Amygdala (tissue), 56 donors: ENCODE measurements at regions not wholly inside any gene's neighbourhood (a gene's known extent, or its start where the extent isn't known, plus 50 kb on each side); places are given as distances from the start of the nearest gene placed in this dataset.

ENCODE experiments used
- DNase-seq, 56 donors: peaks; one replicate each; lab custom pipeline; 2025; lab: John Stamatoyannopoulos, UW

DNA sequence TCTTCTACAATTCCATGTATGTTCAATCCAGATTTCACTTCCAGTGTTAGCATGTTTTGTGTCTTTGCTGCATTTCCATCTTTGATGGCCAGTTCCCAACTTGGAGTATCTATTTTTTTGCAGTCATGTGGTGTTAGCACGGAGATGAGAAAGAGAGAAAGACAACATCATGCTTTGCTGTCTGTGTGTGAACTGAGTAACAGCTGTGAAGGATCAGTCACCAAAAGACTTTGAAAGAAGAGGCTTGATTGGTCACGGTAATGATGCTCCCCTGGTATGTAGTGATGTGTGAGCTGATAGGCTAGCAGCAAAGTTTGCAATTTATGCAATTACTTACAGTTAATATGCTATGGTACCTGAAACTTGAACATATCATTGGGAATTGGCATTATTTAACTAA lies 731.3 kb upstream of the NRSN1 start:
- DNase-seq: no peak

DNA sequence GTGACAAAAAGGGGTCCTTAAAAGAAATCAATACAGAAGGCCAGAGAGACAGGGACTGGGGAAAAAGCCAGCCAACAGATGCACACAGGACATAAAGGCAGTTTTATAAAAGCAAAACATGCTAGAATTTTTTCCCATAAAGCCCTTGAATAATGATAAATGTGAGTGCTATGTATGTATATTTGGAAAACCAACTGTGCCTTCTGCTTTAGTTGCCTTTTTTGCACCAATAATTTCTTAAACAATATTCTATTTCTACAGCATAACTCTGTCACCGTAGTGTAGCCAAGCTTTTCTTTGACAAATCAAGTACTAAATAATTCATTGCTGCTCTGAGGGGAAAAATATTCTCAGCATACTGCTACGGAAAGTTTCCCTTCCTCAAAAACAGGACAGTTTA lies 730.6 kb upstream of the NRSN1 start:
- DNase-seq: no peak

DNA sequence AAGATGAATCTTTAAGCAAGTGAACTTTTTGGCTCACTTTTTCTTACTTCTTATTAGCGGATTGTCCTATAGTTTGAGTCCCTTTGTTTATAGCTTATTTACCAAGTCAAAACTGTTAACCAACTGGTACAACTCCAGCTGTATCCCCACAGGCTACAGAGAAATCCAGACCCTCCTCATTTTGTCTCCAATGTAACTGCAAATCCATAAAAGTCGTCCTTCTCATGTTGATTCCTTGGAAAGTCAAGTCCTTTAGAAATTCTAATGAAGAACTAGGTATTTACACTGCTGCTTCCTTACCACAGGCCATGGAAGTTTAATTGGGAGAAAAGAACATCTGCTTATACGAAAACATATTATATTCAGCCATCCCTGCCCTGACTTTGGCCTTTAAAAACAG lies 729.1 kb upstream of the NRSN1 start:
- DNase-seq: no peak

DNA sequence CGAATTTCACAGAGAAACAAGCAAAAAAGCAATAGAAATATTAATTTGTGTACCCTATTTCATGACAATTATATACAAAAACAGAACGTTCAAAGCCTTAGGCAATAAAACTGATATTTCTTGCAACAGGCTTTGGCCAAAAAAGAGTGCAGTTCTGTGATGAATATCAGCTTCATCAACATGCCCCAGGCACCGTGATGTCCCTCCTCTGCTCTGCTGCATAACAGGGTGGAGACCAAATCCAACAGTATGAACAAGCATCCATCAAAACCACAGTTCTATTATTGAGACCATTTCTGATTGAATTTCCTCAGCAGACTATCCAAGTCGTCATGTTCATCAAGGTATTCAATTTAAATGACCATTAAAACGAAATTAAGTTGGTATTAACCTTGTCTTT lies 722.6 kb upstream of the NRSN1 start:
- no peak for DNase-seq

DNA sequence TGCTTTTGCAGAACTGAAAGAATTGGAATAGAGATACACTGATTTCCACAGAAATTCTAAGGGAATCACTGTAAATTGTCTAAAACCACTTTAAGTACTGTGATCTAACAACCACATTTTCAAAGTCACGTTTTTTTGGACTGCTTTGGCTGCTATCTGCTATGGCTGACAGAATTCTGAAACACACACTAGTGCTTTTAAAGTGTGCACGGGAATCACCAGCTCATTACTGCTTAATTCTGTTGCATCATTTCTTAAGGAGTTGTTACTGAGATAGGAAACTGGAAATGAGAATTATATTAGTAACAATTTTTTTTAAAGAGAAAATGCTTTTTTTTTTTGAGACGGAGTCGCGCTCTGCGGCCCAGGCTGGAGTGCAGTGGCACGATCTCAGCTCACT lies 716.5 kb upstream of the NRSN1 start:
- no peak for DNase-seq

DNA sequence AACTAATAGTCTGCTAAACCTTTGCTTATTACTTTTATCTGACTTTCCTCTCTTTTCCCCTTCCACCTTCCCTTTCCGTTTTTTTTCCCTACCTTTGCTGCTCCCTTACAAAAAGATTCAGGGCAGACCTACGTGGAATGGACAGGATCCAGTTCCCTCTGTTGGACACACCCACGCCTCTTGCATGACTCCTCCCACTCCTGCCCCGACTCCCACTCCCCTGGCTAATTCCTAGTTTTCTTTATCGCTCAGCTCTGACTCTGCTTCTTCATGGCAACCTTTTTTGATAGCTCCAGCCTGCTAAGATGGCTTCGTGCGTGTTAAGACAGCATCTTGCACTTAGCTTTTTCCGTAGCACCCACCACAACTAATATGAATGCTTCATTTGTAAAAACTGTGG lies 715.6 kb upstream of the NRSN1 start:
- DNase-seq: no peak

DNA sequence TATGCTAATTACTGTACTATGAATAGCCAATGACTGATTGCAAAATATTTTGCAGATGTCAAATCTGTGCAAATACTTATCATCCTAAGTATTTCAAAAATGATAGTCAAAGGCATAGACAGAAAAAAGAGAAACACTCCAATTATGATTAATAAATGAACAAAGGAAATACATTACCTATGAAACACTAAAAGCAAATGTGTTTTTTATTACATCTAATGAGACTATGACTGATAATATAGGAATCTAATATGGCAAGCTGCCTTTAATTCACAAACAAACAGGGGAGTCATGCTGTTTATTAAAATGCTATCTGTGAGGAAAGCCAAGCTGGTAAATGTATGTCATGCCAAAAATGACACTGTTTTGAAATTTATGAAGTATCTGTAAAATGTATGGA lies 713.2 kb upstream of the NRSN1 start:
- DNase-seq: no peak

DNA sequence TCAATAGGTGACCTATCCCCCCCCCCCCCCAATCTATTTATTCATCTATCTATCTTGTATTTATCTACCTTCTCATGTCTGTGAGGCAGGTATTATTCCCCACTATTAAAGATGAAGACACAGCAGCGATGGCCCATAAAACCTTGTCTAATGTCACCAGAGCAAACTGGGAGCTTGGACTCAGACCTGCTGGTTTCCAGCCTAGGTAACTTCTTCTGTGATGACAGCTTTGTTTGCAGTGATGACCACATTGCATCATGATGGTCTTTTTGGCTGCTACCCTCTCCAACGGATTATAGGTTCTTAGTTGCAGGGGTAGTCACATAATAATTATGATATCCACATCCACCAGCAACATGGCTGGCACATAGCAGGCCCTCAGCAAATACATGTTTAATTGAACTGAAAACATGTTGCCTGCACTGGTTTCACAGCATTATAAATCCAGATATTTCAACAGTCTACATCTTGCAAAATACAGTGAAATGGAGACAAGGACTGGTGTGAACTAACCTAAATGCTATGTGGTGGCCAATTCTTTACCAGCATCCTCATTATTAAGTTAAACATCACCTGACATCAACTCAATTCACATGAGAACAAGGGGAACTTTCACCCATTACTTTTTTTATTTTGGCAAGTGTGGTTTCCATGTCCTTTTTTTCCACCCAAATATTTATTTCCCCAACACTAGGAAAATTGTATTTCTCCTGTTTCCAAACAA lies 712.5 kb upstream of the NRSN1 start:
- DNase-seq: no peak

DNA sequence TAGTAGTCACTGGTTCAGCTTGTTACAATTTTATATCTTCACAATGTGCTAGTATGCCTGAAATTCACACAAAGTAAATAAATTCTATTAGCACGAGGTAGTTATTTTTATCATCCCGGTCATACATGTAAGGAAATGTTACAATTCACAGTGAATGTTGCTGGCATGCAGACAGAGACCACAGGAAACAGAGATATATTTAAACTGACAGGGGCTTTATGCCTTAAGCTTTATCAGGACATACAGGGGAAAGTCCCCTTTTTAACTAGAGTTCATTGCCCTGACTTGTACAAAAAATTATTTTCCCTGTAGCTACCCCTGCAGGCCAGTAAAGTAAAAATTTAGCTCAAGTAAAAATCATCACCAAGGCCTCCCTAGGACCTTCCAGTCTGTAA lies 712.0 kb upstream of the NRSN1 start:
- DNase-seq: no peak

DNA sequence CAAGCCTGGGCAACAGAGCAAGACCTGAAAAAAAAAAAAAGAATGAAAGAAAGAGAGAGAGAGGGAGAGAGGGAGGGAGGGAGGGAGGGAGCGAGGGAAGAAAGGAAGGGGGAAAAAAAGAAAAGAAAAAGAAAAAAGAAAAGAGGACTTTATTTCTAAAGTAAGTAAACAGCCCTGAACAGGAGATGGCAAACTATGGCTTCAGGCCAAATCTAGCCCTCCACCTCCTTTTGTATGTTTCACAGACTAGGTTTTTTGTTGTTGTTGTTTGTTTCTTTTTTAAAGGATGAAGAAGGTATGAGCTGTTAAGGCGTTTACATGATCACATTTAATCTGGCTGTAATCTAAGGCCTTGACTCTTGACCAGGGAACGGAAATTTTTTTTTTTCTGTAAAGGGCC lies 711.1 kb upstream of the NRSN1 start:
- DNase-seq: no peak

DNA sequence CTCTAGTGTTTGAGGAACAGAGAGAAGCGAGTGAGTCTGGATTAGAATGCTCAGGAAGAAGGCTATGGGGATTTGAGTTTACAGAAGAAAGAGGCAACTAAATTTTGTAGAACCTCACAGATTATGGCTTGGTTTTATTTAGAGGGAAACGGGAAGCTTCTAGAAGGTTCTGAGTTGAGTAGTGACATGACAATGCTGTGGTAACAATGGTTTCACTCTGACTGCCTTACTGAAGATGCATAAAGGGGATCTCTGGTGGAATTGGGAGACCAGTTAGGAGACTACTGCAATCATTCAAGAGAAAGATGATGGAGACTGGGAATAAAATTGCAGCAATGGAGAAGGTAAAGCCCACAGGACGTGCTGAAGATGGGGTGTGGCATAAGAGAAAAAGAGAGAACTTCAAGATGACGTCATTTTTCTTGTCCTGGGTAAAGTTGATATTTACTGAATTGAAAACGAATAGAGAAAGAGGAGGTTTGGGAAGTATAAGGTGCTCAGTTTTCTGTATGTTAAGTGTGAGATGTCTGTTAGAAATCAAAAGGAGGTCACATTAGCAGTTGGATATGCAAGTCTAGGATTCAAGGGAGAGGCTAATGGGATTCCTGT lies 710.1 kb upstream of the NRSN1 start:
- no peak for DNase-seq

DNA sequence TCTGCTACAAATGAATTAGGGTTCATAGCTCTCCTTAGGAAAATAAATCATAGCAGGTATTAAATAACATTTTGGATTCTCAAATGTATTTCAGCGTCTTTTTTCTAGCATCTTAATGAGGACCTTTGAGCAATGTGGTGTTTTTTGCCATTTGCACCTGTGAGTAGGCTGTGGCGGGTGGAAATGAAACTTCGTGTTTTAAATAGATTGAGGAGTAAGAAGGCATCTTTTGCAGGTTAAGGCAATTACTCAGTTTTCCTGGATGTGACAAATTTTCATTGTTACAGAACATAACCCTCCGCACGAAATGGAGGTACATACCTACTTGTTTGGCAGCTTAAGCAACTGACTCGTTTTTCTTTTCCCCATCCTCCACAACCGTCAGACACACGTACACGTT lies 708.9 kb upstream of the NRSN1 start:
- no peak for DNase-seq

DNA sequence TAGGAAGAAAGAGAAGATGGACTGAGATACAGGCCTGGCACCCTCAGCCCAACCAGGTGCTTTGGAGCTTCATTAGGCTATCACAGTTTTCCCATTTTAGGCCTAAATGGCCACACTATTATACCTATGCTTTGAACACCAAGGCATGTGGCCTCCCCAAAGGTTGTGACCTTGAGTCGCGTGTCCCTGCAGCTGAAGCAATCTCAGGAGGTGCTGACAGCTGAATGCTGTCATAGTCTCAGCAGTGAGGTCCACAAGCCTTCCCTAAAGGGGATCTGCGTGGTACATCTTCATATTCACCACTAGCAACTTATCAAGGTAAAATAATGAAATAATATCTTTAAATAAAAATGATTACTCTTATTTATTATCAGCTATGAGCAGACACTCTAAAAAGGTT lies 707.9 kb upstream of the NRSN1 start:
- no peak for DNase-seq

DNA sequence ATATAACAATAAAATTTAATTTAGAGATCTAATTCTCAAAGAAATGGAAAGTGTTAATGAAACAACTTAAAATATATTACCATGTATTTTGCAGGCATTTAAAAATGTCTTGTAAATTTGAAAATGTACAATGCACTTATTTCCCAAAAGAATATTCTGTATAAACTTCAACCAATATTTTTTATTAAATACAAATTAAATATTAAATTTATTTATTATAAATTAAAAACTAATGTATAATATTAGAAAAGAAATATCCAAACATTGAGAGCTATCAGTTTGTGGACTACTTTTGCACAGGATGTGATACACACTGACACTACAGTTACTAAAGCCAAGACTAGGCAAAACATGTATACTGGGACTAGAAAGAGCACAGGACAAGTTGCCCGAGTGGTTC lies 707.0 kb upstream of the NRSN1 start:
- DNase-seq: no peak

DNA sequence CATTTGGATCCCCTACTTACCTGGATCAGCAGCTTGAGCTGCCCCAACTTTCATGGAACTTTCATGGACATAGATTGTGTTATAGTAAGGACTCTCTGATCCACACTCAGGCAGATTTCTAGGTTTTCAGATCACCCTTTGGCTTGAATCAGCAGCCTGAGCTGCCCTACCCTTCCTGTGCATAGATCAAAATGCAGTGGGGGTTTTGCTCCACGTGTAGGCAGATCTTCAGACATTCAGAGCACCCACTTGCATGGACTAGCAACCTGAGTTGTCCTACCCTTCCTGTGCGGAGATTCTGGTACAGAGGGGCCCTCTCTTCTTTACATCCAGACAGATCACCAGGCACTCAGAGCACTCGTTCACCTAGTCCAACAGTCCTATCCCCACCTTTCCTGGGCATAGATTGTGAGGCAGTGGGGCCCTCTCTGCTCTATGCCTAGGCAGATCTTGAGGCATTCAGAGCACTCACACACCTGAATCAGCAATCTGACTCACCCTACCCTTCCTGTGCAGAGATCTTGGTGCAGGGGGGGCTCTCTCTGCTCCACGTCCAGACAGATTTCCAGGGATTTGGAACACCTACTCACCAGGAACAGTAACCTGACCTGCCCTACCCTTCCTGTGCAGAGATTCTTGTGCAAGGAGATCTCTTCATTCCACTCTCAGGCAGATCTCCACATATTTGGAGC lies 705.2 kb upstream of the NRSN1 start:
- no peak for DNase-seq

DNA sequence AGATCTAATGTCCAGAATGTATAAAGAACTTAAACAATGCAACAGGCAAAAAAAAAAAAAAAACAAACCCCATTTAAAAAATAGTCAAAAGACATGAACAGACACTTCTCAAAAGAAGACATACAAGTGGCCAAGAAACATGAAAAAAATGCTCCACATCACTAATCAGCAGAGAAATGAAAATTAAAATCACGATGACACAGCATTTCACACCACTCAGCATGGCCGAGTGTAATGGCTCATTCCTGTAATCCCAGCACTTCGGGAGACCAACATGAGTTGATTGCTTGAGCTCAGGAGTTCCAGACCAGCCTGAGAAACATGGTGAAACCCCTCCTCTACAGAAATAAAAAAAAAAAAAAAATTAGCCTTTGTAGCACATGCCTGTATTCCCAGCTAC lies 701.4 kb upstream of the NRSN1 start:
- DNase-seq: no peak

DNA sequence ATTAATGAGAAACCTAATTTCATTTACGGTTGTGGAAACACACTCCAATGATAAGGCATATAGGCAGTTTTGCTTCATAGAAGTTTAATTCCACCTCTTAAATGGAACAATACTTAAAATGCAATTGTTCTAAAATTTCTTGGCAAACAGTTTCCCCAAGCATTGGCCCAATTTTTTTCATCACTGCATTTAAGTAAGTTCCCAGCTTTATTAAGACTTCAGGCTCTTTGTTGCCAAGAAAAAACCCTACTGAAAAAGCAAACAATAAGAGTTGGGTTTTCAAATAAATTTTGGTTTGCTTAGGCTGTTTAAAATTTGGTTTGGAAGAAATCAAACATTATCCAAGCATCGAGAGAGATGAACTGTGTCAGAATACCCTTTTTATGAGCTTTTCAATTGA lies 690.9 kb upstream of the NRSN1 start:
- no peak for DNase-seq

DNA sequence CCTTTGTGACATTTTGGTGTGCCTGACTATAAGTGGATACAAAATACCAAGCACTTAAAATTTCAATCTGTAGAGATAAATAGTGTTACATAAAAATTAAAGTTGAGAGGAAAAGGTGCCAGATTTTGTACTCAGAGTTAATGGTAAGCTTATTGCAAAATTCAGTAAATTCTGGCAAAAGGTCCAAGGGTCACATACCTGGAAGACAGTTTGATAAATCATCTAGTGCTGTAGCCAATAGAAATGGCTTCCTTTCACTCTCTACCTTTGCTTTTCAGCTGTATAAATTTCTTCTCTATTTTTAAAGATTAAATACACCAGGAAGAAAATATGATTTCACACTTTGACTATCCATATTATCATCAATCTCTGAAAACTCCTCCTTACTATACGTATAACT lies 690.2 kb upstream of the NRSN1 start:
- DNase-seq: no peak

DNA sequence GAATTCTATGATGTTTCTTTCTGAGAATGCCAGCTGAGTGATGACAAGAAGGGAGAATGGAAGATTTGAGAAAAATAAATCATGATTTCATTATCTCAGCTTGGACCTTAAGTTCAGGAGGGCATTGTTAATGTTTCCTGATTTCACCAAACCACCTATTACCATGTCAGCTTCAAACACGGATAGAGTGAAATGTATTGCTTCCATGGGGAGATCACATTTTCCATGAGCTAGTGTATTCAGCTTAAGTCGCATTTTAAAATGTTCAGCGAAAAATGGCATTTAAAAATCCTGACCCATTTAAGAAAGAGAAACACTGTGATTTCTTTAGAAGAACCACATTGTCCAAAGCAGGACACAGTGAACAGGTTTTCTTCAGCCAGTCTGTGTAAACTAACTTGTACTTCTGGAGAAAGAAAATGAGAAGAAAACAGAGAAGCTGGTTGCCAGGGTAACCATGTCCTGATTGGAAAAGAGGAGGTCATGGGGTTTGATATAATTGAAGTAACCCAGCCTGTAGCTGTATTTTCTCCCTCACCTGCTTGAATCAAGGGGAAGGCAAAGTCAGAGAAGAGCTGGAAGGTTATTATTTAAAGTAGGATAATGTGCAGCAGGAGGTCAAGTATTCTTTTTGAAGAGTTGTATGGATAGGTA lies 684.1 kb upstream of the NRSN1 start:
- no peak for DNase-seq

DNA sequence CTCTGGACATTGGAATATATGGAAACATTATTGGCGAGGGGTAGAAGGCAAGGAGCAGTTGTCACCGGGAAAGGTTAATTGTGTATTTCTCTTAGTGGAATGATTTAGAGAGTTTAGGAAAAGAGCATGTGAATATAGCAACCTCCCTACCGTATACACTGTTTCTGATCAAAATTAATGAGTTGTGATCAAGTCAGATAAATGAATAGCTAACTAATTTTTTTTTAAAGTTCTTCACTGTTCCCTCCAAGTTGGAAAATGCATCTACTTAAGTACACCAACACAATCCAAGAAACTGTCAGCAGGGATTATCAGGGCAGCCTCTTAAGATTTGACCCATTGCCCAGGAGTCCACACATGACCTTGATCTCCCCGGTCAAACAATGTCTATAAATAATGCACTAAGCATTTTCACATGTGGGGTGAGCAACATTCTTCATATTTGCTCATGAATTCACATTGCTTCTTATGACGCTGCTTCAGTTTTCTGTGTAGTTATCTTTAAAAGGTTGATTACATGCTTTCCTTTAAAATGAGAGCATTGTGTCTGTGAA lies 680.8 kb upstream of the NRSN1 start:
- no peak for DNase-seq

DNA sequence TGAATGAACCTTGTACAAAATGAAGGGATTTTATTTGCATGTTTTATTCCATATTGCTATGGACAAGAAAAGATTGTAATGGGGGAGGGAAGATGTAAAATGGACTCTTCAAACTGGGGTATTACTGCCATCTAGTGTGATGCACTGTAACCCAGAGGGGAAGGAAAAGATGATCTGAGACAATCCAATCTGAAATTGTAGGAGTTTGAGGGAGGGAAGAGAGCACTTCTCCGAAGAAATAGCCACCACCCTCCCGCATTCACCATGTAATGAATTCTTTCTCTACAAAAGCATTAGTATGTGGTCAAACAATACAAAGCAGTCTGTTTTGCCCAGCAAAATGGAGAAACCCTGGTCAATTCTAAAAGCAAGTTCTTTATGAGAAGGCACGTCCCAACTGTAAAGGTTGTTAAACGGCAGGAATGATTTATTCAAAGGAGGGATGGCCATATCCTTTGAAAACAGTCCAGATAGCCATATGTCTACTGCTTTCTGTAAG lies 679.5 kb upstream of the NRSN1 start:
- DNase-seq: peak in 9 of 56 donors; percentile 0 to 40 (median 4)
